Stromal cell of bone marrow (primary cell): ENCODE measurements at regions not wholly inside any gene's neighbourhood (a gene's known extent, or its start where the extent isn't known, plus 50 kb on each side); places are given as distances from the start of the nearest gene placed in this dataset.
A peak's percentile ranks its signal among the peaks of the same experiment; 100 is the strongest.
"Not testable (repeated sequence)": the region's sequence is repeated elsewhere in the genome, so short reads cannot be mapped to it uniquely, and the experiment has no call there.

Experiments
- DNase-seq: peaks from one replicate; pipeline ENCODE4 v3.0.0-alpha.2; 2012; ENCODE audit warnings: low read depth

- no peak for DNase-seq
These were observed 1291.6 kb upstream of the GYPC start for GRCh38 chr2:125364192-125364983.

- no peak for DNase-seq
These were observed 1291.0 kb upstream of the GYPC start for GRCh38 chr2:125364984-125365265.

GRCh38 chr2:125371867-125372266 lies 1284.1 kb upstream of the GYPC start:
- no peak for DNase-seq

- DNase-seq = no peak
These were observed 1282.7 kb upstream of the GYPC start for GRCh38 chr2:125373293-125373692.

- no peak for DNase-seq
These were observed 1269.9 kb upstream of the GYPC start for GRCh38 chr2:125386074-125386473.

GRCh38 chr2:125397535-125398251 lies 1258.3 kb upstream of the GYPC start:
- DNase-seq = no peak

- no peak for DNase-seq
These were observed 1257.0 kb upstream of the GYPC start for GRCh38 chr2:125398738-125399524.

GRCh38 chr2:125405816-125406215 lies 1250.1 kb upstream of the GYPC start:
- peak; percentile 93 for DNase-seq

- no peak for DNase-seq
These were observed 1247.0 kb upstream of the GYPC start for GRCh38 chr2:125408874-125409538.

- DNase-seq = no peak
These were observed 1237.5 kb upstream of the GYPC start for GRCh38 chr2:125418483-125418882.

GRCh38 chr2:125422198-125422770 lies 1233.7 kb upstream of the GYPC start:
- DNase-seq = not testable (repeated sequence)

- DNase-seq = peak; percentile 22
These were observed 1231.6 kb upstream of the GYPC start for GRCh38 chr2:125424266-125424785.

- peak; percentile 40 for DNase-seq
These were observed 1228.1 kb upstream of the GYPC start for GRCh38 chr2:125427721-125428315.

- DNase-seq = no peak
These were observed 1211.9 kb upstream of the GYPC start for GRCh38 chr2:125444106-125444505.

- DNase-seq = no peak
These were observed 1210.5 kb upstream of the GYPC start for GRCh38 chr2:125445495-125445894.

- no peak for DNase-seq
These were observed 1205.9 kb upstream of the GYPC start for GRCh38 chr2:125450092-125450491.

- peak; percentile 50 for DNase-seq
These were observed 1200.8 kb upstream of the GYPC start for GRCh38 chr2:125455110-125455509.

- DNase-seq = no peak
These were observed 1199.1 kb upstream of the GYPC start for GRCh38 chr2:125456693-125457363.

GRCh38 chr2:125471963-125472362 lies 1184.0 kb upstream of the GYPC start:
- DNase-seq = no peak

GRCh38 chr2:125479143-125479636 lies 1176.8 kb upstream of the GYPC start:
- DNase-seq = no peak

GRCh38 chr2:125490308-125490707 lies 1165.7 kb upstream of the GYPC start:
- no peak for DNase-seq
